ENCODE measurements at regions not wholly inside any gene's neighbourhood (a gene's known extent, or its start where the extent isn't known, plus 50 kb on each side); places are given as distances from the start of the nearest gene placed in this dataset.
"Not testable (repeated sequence)": the region's sequence is repeated elsewhere in the genome, so short reads cannot be mapped to it uniquely, and the experiment has no call there.

- Histone ChIP-seq H3K4me3 (ENCODE audit: low read depth in 2 of 2, low read length in 1 of 2) (no peak overlapping the region), H3K9me3 (no peaks in the 10 kb centered on the region), H3K9ac (no peak overlapping the region), H3K4me1 (ENCODE audit: control insufficient read depth in 1 of 2, insufficient read depth in 2 of 2, low read depth in 1 of 2, low read length in 1 of 2) (no peaks in the 10 kb centered on the region), H4K20me1 (ENCODE audit: insufficient read depth) (no peaks in the 10 kb centered on the region), H3K9me2 (no peaks in the 10 kb centered on the region), H3K4me2 (no peak overlapping the region), H3K79me2 (ENCODE audit: insufficient read depth) (no peaks in the 10 kb centered on the region), H3F3A (replicated peaks; ENCODE audit: insufficient read depth) (no peaks in the 10 kb centered on the region), H3K36me3 (replicated peaks in 1 of 2; ENCODE audit: control insufficient read depth in 1 of 2, insufficient read depth in 2 of 2, low read length in 1 of 2) (no peaks in the 10 kb centered on the region), H3K27me3 (ENCODE audit: insufficient read depth) (no peaks in the 10 kb centered on the region), H2AFZ (ENCODE audit: low read depth) (no peak overlapping the region), H3K27ac (ENCODE audit: low read depth in 2 of 2, low read length in 1 of 2) (no peak overlapping the region)
- TF ChIP-seq SIN3A (IDR thresholded peaks at IDR 0.05; ENCODE audit: borderline replicate concordance, low read depth, low read length) (no peak), CHD2 (IDR thresholded peaks at IDR 0.05; ENCODE audit: low read length, partially characterized antibody) (no peak), RCOR1 (IDR thresholded peaks at IDR 0.05; ENCODE audit: low read length) (no peak), EZH2phosphoT487 (IDR thresholded peaks at IDR 0.05; ENCODE audit: borderline replicate concordance, low read depth) (no peak), POLR2AphosphoS5 (IDR thresholded peaks at IDR 0.05; ENCODE audit: low read depth, low read length) (no peak)
- WGBS (ENCODE audit: low lambda C conversion rate): 23% methylated on average over 4 of the region's 4 CpGs
- no peak for DNase-seq
- ChIA-PET CTCF (no interaction called here), POLR2A (interaction anchor here (0.6 kb wide), 1 partner anchor 13 kb away, joined by 3 read pairs; no protein-coding TSS in a partner anchor)
Measured at GRCh38 chr3:75320369-75320768, 343.8 kb upstream of the FRG2C start.

GRCh38 chr3:75321060-75321459, 343.1 kb upstream of the FRG2C start:
- ChIA-PET POLR2A (interaction anchor here (0.6 kb wide), 1 partner anchor 13 kb away, joined by 3 read pairs; no protein-coding TSS in a partner anchor), CTCF (no interaction called here)
- WGBS (ENCODE audit: low lambda C conversion rate): 44% methylated on average over 3 of the region's 3 CpGs
- no peaks in the 10 kb centered on the region for H3K9me3 ChIP-seq
- H3K4me2 ChIP-seq: no peak overlapping the region
- no peak for TF ChIP-seq NRF1 (IDR thresholded peaks at IDR 0.05; ENCODE audit: low read depth, low read length)
- no peak for TF ChIP-seq SIN3A (IDR thresholded peaks at IDR 0.05; ENCODE audit: borderline replicate concordance, low read depth, low read length)
- TF ChIP-seq NFIC (IDR thresholded peaks at IDR 0.05; ENCODE audit: borderline replicate concordance): no peak
- no peak for TF ChIP-seq USF2 (IDR thresholded peaks at IDR 0.05; ENCODE audit: borderline replicate concordance, low read depth, low read length)
- H3K79me2 ChIP-seq (ENCODE audit: insufficient read depth): no peaks in the 10 kb centered on the region
- no peaks in the 10 kb centered on the region for H3K9me2 ChIP-seq
- H3K4me3 ChIP-seq (ENCODE audit: low read depth in 2 of 2, low read length in 1 of 2): no peak overlapping the region
- no peak overlapping the region for H2AFZ ChIP-seq (ENCODE audit: low read depth)
- H3K9ac ChIP-seq: no peak overlapping the region
- no peaks in the 10 kb centered on the region for H3K36me3 ChIP-seq (replicated peaks in 1 of 2; ENCODE audit: control insufficient read depth in 1 of 2, insufficient read depth in 2 of 2, low read length in 1 of 2)
- H3K27me3 ChIP-seq (ENCODE audit: insufficient read depth): no peaks in the 10 kb centered on the region
- H3F3A ChIP-seq (replicated peaks; ENCODE audit: insufficient read depth): no peaks in the 10 kb centered on the region
- H3K4me1 ChIP-seq (ENCODE audit: control insufficient read depth in 1 of 2, insufficient read depth in 2 of 2, low read depth in 1 of 2, low read length in 1 of 2): no peaks in the 10 kb centered on the region
- no peak for DNase-seq
- H3K27ac ChIP-seq (ENCODE audit: low read depth in 2 of 2, low read length in 1 of 2): no peak overlapping the region
- H4K20me1 ChIP-seq (ENCODE audit: insufficient read depth): no peaks in the 10 kb centered on the region

- DNase-seq; H2AFZ ChIP-seq (ENCODE audit: low read depth); H3K36me3 ChIP-seq (replicated peaks in 1 of 2; ENCODE audit: control insufficient read depth in 1 of 2, insufficient read depth in 2 of 2, low read length in 1 of 2); H3K9me3 ChIP-seq; CTCF ChIA-PET; H4K20me1 ChIP-seq (ENCODE audit: insufficient read depth); H3K27ac ChIP-seq (ENCODE audit: low read depth in 2 of 2, low read length in 1 of 2); H3K9ac ChIP-seq; H3F3A ChIP-seq (replicated peaks; ENCODE audit: insufficient read depth); POLR2A ChIA-PET; H3K27me3 ChIP-seq (ENCODE audit: insufficient read depth); H3K4me2 ChIP-seq; H3K79me2 ChIP-seq (ENCODE audit: insufficient read depth); H3K4me1 ChIP-seq (ENCODE audit: control insufficient read depth in 1 of 2, insufficient read depth in 2 of 2, low read depth in 1 of 2, low read length in 1 of 2); H3K4me3 ChIP-seq (ENCODE audit: low read depth in 2 of 2, low read length in 1 of 2); H3K9me2 ChIP-seq: not testable (repeated sequence)
- 39% methylated on average over 2 of the region's 2 CpGs for WGBS (ENCODE audit: low lambda C conversion rate)
Measured at GRCh38 chr3:75323936-75324335, 340.2 kb upstream of the FRG2C start.
